Muscle of back (tissue), 3 donors: ENCODE measurements at regions not wholly inside any gene's neighbourhood (a gene's known extent, or its start where the extent isn't known, plus 50 kb on each side); places are given as distances from the start of the nearest gene placed in this dataset.
A peak's percentile ranks its signal among the peaks of the same experiment; 100 is the strongest.

ENCODE experiments used
- DNase-seq, 3 donors: peaks; one replicate each; pipeline versions ENCODE4 v3.0.0 to v3.0.0-alpha.2; 2013

GRCh38 chr12:105803292-105803691 lies 335.5 kb downstream of the NUAK1 start:
- no peak for DNase-seq

DNA sequence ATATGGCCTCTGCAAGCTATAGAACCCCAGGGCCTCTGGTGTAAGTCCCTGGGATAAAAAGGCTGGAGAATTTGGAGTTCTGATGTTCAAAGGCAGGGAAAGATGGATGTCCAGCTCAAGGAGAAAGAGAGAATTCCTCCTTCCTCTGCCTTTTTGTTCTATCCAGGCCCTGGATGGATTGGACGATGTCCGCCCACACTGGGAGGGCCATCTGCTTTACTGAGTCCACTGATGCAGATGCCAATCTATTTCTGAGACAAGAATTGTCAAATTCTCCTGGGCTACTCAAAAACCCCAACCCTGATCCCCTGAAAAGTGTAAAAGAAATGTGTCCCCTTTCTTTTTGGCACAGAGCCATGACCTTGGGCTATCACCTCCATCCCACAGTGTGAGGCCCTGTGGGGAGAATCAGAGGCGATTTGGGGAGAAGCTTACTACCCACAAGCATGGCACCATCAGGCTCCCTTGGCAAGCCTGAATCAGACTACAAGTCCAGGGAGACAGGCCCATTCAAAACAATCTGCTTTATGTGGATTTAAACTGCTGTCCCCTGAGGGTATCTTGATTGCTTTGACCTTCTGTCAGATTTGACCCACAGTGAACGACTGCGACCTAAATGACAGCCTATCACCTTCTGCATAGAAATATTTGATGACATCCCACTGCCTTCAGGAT lies 334.0 kb downstream of the NUAK1 start:
- no peak for DNase-seq

GRCh38 chr12:105805730-105806399 lies 332.9 kb downstream of the NUAK1 start:
- peak in 2 of 3 donors; percentile 55 to 64 for DNase-seq

DNA sequence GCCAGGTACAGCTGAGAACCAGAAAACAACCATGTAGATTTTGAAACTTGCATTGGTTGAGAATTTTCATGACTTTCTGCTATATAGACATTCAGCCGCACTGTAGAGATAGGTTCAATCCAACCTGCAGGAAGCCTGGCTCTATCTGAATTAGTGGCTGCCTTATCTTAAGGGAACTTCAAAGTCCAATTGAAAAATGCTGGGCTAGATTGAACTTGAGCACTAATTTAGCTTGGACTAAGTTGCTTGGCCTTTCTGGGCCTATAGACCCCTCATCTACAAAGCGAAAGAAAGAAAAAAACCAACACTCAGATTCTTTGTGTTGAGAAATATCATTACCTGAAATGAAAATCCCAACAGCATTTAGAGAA lies 332.4 kb downstream of the NUAK1 start:
- DNase-seq = no peak

DNA sequence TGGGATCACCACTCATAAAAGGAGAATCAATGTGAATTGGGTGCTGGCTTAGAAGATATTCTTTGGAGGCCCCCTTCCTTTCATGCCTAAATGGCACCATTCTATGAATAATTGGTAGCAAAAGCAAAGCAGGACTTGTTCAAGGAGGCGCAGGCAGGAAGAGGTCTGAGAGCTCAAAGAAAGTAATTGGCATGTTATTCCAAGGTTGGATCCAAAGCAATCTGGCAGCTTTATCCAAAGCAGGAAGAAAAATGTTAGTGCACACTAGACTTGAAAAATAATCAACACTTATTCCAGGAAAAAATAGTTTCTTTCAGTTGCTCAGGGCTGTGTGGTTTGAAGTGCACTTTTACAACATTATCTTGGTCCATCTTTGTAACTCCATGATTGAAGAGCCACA lies 326.4 kb downstream of the NUAK1 start:
- peak in 2 of 3 donors; percentile 64 to 69 for DNase-seq

- DNase-seq = no peak
Measured at GRCh38 chr12:105813201-105813600, 325.6 kb downstream of the NUAK1 start.

DNA sequence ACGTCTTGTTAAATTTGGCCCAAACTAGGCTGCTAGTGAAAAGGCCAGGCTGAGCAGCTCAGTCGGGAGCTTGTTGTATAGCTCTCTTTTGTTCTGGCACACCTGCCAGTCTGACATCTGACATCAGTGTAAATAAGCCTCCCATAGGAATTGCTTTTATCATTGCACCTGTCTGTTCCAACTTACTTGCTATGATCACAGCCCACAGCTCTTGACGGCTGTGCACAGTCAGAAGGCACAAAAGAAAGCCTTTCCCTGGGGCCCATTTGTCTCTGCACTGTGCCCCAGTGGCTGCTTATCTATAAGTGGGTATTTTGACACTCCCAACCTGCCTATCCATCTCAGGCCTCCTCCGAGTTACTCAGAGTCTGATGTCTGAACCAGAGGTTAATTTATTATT lies 324.5 kb downstream of the NUAK1 start:
- DNase-seq = no peak

GRCh38 chr12:105819549-105819948 lies 319.2 kb downstream of the NUAK1 start:
- DNase-seq = no peak

DNA sequence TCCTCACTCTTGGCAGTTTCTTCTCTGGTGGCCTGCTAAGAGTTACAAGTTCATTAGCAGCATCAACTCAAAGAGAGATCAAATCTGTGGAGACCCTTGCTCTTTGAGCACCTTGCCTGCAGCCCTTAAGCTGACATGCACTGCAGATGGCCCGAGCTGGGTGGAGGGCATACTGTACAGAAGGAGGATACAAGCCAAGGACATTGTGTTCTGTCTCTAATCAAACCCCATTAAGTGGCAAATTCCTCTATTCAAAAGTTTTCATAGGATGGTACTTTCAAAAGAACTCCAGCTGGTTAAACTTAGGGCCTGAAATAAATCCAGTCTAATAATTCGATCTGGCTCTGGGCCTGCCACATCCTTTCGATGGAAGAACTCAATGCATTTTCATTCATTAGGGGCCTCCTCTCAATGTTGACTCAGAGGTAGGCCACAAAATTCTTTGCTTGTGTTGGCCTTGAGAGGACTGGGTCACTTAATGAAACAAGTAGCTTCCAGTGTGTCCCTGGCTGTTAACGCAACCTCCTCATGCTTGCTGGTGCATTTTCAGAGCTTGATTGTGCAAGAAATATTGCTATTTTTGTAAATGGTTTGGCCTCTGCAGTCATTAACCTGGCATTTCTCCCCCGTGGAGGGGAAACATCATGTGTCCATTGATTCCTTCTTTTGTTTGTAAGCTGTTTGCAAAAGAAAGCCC lies 318.2 kb downstream of the NUAK1 start:
- peak in 2 of 3 donors; percentile 36 to 63 for DNase-seq

- DNase-seq = peak in 2 of 3 donors; percentile 21 to 48
Measured at GRCh38 chr12:105822131-105823105, 316.3 kb downstream of the NUAK1 start.

- no peak for DNase-seq
Measured at GRCh38 chr12:105823810-105824209, 314.9 kb downstream of the NUAK1 start.

DNA sequence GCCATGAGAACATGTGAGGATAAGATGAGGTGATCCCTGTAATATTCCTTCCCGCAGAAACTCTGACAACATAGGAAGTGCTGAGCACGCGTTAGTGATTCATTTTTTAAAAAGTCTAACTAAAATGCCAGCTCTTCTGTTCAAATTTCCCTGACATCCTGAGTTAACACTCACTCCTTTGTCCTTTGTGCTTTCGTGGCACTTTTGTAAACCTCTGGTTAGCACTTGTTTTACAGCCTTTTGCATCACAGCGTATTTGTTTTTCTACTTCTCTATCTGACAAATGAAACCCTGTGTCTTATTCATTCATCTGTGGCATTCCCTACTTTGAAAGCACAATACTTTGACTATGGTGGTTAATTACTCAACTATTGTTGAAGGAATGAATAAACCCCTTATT lies 313.6 kb downstream of the NUAK1 start:
- no peak for DNase-seq

GRCh38 chr12:105831372-105831771 lies 307.4 kb downstream of the NUAK1 start:
- no peak for DNase-seq

DNA sequence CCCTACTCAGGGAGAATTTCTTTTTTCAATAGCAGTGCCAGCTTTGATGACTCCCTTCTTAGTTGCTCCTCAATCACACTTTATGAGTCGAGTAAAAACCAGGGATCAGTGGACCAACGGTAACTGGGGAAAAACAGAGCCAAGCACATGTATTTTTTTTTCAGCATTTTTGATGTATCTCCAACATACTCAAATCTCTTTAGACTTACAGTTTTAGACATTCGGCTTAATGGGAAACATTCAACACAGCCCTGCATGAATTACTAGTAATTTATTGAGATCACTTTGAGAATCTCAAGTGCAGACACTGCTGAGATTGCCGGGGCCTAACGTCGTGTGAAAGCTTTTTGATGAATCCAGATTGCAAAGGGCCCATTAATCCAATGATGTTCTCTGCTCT lies 306.7 kb downstream of the NUAK1 start:
- DNase-seq = no peak

DNA sequence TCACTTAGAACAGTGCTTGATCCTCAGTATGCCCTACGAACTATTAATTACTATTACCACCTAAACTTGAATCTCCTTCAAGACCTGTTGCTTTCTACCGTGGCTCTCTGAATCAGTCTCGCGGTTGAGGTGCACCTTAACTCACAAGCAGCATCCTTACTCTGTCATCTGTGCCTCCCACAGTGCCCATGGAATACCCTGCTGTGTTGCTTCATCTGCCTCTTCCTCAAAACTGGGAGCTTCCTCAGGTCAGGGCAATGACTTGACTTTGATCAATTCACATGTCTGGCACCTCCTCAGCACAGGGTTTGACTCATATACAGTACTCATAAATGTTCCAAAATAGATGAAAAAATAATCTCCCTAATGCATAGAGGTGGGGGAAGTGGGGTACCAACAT lies 305.9 kb downstream of the NUAK1 start:
- no peak for DNase-seq

DNA sequence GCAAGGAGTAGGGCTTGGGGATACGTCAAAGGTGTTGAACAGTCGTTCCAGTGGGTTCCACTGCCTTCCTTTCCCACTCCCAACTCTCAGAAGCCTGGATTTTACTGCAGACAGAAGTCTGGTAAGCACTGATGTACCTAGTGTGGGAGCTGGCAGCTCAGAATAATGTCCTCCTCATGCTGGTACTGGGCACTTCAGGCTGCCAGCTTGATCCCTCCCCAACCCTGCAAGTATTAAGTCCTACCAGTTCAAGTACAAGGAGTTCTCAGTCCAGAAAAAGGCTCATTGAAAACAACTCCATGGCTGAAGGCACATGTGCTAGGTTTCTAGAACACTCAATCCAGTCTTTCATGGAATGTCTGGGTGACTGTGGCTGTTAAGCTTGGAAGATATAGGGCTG lies 304.3 kb downstream of the NUAK1 start:
- DNase-seq = no peak

GRCh38 chr12:105835580-105836241 lies 303.0 kb downstream of the NUAK1 start:
- DNase-seq = no peak

GRCh38 chr12:105836242-105836622 lies 302.5 kb downstream of the NUAK1 start:
- no peak for DNase-seq

DNA sequence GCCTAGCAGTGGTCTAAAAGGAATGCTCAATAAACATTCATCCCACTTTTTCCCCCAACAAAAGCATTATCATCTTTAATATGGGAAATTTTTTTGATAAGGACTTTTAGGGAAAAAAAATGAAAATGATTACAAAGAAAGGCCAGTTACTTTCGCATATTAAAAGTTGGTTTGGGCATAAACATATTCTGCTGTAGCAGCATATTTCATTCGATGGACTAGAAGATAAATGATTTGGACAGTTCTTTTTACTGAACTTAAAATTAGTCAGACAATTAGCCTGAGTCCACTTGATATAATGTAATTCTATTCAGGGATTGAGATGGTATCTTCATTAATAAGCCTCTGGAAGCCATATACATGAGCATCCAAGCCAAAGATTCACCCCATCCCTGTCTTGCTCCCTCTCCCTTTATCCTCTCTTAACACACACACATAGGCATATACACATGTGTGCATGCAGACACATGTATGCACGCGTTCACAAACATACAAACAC lies 299.1 kb downstream of the NUAK1 start:
- no peak for DNase-seq

DNA sequence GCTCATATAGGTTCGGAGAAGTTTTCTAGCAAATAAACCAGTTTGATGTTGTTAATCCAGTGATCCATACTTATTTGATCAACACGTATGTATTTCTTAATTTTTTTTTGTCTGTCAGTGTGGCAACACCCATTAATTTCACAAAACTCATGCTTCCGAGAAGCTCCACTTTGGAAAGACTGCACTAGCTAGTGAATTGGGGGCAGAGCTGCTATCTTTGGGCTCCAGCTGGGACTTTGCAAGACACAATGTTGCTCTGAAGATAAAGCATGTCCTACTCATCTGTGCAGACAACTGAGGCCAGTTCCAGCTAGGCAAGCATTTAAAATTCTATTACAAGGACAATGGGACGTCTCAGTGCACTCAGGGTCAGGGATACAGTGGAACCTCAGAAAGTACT lies 298.4 kb downstream of the NUAK1 start:
- no peak for DNase-seq

- no peak for DNase-seq
Measured at GRCh38 chr12:105841840-105842239, 296.9 kb downstream of the NUAK1 start.
